Activated T-cell treated with anti-CD3 and anti-CD28 coated beads, Interleukin-2, amount 50 U/mL, for 1 hour (primary cell): ENCODE measurements at regions not wholly inside any gene's neighbourhood (a gene's known extent, or its start where the extent isn't known, plus 50 kb on each side); places are given as distances from the start of the nearest gene placed in this dataset.

Experiments
- DNase-seq: peaks from one replicate; pipeline ENCODE4 v3.0.0-alpha.2; 2020

GRCh38 chr20:56805313-56805712 lies 176.2 kb downstream of the TFAP2C start:
- no peak for DNase-seq

GRCh38 chr20:56805966-56806365 lies 176.9 kb downstream of the TFAP2C start:
- DNase-seq, result no peak

- no peak for DNase-seq
Observed at GRCh38 chr20:56806952-56807517, 177.9 kb downstream of the TFAP2C start.

GRCh38 chr20:56808117-56808725 lies 179.1 kb downstream of the TFAP2C start:
- no peak for DNase-seq

- DNase-seq, result no peak
Observed at GRCh38 chr20:56808732-56809131, 179.6 kb downstream of the TFAP2C start.

GRCh38 chr20:56809668-56810067 lies 180.6 kb downstream of the TFAP2C start:
- DNase-seq, result no peak

- DNase-seq, result no peak
Observed at GRCh38 chr20:56810141-56810540, 181.0 kb downstream of the TFAP2C start.

- DNase-seq, result no peak
Observed at GRCh38 chr20:56815796-56816195, 186.7 kb downstream of the TFAP2C start.

GRCh38 chr20:56816349-56816748 lies 187.2 kb downstream of the TFAP2C start:
- DNase-seq, result no peak

- no peak for DNase-seq
Observed at GRCh38 chr20:56817780-56818675, 188.9 kb downstream of the TFAP2C start.

GRCh38 chr20:56820984-56821383 lies 191.9 kb downstream of the TFAP2C start:
- no peak for DNase-seq

- DNase-seq, result no peak
Observed at GRCh38 chr20:56826306-56826704, 197.2 kb downstream of the TFAP2C start.

GRCh38 chr20:56826705-56827665 lies 197.9 kb downstream of the TFAP2C start:
- no peak for DNase-seq

GRCh38 chr20:56827763-56828162 lies 198.7 kb downstream of the TFAP2C start:
- DNase-seq, result no peak

GRCh38 chr20:56828402-56828801 lies 199.3 kb downstream of the TFAP2C start:
- no peak for DNase-seq

GRCh38 chr20:56829788-56830385 lies 200.8 kb downstream of the TFAP2C start:
- DNase-seq, result no peak

GRCh38 chr20:56831795-56832194 lies 202.7 kb downstream of the TFAP2C start:
- DNase-seq, result no peak

- DNase-seq, result no peak
Observed at GRCh38 chr20:56833427-56833826, 204.3 kb downstream of the TFAP2C start.

- DNase-seq, result no peak
Observed at GRCh38 chr20:56835829-56836550, 206.9 kb downstream of the TFAP2C start.

- DNase-seq, result no peak
Observed at GRCh38 chr20:56839222-56839621, 210.1 kb downstream of the TFAP2C start.

GRCh38 chr20:56839786-56840185 lies 210.7 kb downstream of the TFAP2C start:
- no peak for DNase-seq
